Activated CD4-positive, alpha-beta T cell treated with anti-CD3 and anti-CD28 coated beads, Interleukin-2, amount 10 ng/mL, durations not matched to agents 24 days and 14 days (primary cell): ENCODE measurements at regions not wholly inside any gene's neighbourhood (a gene's known extent, or its start where the extent isn't known, plus 50 kb on each side); places are given as distances from the start of the nearest gene placed in this dataset.

Experiments used
- DNase-seq: peaks from one replicate; pipeline ENCODE4 v3.0.0; 2022
- H3K27ac Mint-ChIP-seq: one replicate; pipeline ENCODE4 v1.8.0; 2022; ENCODE audit warnings: mild to moderate bottlenecking, mixed read lengths
- H3K27me3 Mint-ChIP-seq: one replicate; pipeline ENCODE4 v1.8.0; 2022; ENCODE audit warnings: mixed read lengths
- H3K36me3 Mint-ChIP-seq: one replicate; pipeline ENCODE4 v1.8.0; 2022; ENCODE audit warnings: low read depth, mild to moderate bottlenecking, mixed read lengths
- H3K4me1 Mint-ChIP-seq: one replicate; pipeline ENCODE4 v1.8.0; 2021; ENCODE audit warnings: mixed read lengths
- H3K4me3 Mint-ChIP-seq: one replicate; pipeline ENCODE4 v1.8.0; 2022; ENCODE audit warnings: mild to moderate bottlenecking, moderate library complexity, mixed read lengths
- H3K9me3 Mint-ChIP-seq: one replicate; pipeline ENCODE4 v1.8.0; 2021; ENCODE audit warnings: mixed read lengths
- intact Hi-C: fragments of 100-400 bp; cut with micrococcal nuclease; formaldehyde crosslinking; loops from one replicate; pipeline ENCODE4 v1.15.1; 2023

DNA sequence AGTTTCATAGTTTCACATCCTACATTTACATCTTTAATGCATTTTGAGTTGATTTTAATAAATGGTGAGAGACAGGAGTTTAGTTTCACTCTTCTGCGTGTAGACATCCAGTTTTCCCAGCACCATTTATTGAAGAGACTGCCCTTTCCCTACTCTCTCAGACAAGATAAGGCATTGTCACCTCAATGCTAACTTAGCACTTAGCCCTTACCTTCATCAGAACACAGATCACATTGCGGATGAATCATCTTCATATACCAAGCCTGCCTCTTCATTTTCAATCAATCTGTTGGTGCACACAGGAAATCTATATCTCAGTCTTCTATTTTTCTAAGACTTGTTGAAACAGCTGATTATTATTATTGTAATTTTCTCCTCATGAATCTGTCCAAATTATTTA lies 396.6 kb upstream of the NBEA start:
- no peaks in the 10 kb centered on the region for H3K4me1 Mint-ChIP-seq
- H3K9me3 Mint-ChIP-seq, result no peaks in the 10 kb centered on the region
- no peaks in the 10 kb centered on the region for H3K27me3 Mint-ChIP-seq
- DNase-seq, result no peak
- H3K27ac Mint-ChIP-seq, result no peak overlapping the region
- intact Hi-C loops, result no loop called here
- no peak overlapping the region for H3K4me3 Mint-ChIP-seq
- H3K36me3 Mint-ChIP-seq, result no peaks in the 10 kb centered on the region

DNA sequence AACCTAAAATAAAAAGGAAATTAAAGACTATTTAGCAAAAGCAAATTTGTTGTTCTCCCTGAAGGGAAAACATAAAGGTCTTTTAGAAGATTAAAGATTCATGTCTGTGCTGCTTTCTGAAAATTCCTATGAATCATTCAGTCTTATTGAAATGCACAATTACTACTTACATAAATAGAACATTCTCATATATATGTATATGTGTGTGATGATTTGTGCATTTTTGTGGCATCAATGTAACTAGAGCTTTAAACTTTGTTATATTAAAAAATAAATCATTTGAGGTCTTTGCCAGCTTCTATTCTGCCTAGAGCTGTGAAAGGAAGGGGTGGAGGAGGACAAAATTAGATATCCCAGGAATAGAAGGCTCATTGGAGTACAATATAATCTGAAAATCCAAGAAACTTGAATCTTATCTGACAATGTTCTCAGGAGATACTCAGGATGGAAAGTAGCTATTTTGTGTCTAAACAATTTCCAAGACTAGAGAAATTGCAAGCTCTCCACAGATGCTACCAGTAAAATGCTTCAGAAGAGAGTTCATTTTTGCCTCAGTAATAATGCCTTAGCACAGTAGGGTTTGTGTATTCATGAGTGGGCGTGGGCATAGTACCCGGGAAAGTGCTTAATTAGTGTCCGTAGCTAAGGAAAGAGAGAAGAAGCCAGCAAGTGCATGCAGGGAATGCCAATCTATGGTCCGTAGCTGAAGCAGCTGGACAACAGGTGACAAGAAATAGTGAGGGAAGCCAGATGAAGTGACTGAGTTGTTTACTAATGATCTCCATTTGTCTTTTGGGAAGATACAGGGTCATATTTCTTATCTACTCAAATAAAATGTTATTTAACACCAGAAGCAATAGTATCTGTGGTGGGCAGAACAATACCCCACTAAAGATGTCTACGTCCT lies 395.5 kb upstream of the NBEA start:
- no peaks in the 10 kb centered on the region for H3K4me1 Mint-ChIP-seq
- H3K4me3 Mint-ChIP-seq, result no peak overlapping the region
- no peaks in the 10 kb centered on the region for H3K36me3 Mint-ChIP-seq
- no peak for DNase-seq
- intact Hi-C loops, result no loop called here
- H3K9me3 Mint-ChIP-seq, result no peaks in the 10 kb centered on the region
- no peaks in the 10 kb centered on the region for H3K27me3 Mint-ChIP-seq
- H3K27ac Mint-ChIP-seq, result no peak overlapping the region

DNA sequence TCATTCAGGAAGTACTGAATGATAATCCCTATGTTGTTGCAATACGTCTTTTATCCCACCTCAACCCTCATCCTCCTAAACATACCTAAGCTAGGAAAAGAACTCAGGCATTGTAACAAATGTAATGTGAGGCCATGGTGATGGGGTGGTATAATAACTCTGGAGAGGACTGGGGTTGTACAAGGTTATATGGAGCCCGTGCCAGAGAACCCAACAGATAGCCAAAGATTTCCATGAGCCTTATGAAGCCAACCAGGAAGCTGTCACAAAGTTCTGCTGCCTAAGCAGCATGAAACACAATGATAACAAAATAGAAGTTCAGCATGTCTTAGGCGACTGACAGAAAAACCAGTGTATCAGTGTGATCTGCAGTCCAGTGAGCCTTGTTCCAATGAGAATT lies 394.1 kb upstream of the NBEA start:
- Mint-ChIP-seq H3K4me1 (no peaks in the 10 kb centered on the region), H3K4me3 (no peak overlapping the region), H3K36me3 (no peaks in the 10 kb centered on the region), H3K27ac (no peak overlapping the region), H3K9me3 (no peaks in the 10 kb centered on the region), H3K27me3 (no peaks in the 10 kb centered on the region)
- no peak for DNase-seq
- intact Hi-C loops, result no loop called here

- no peak for DNase-seq
- Mint-ChIP-seq H3K27ac (no peak overlapping the region), H3K4me3 (no peak overlapping the region), H3K36me3 (no peaks in the 10 kb centered on the region), H3K27me3 (no peaks in the 10 kb centered on the region), H3K9me3 (peaks cover 6% of the 10 kb centered on the region), H3K4me1 (no peaks in the 10 kb centered on the region)
- intact Hi-C loops, result no loop called here
These were observed 388.7 kb upstream of the NBEA start for GRCh38 chr13:34553376-34553775.

DNA sequence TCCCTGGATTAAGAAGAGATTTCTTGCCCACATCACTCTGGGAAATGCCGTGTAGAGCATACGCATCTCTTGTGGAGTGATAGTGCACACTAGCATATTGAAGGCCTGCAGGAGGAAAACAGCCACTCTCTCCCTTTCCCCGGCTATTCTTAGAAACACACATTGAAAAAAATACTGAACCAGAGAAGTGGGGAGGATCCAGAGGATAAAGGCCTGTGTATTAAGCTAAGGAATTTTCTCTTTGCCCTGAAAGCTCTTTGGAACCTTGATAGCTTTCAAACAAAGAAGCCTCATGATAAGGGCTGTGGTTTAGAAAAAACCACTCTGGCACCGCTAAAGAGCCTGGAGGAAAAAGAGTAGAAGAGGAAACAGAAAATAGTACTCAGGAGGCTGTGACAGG lies 386.1 kb upstream of the NBEA start:
- H3K4me3 Mint-ChIP-seq, result no peak overlapping the region
- intact Hi-C loops, result no loop called here
- H3K27me3 Mint-ChIP-seq, result no peaks in the 10 kb centered on the region
- peaks cover 6% of the 10 kb centered on the region for H3K9me3 Mint-ChIP-seq
- H3K4me1 Mint-ChIP-seq, result no peaks in the 10 kb centered on the region
- H3K27ac Mint-ChIP-seq, result no peak overlapping the region
- H3K36me3 Mint-ChIP-seq, result no peaks in the 10 kb centered on the region
- DNase-seq, result no peak

DNA sequence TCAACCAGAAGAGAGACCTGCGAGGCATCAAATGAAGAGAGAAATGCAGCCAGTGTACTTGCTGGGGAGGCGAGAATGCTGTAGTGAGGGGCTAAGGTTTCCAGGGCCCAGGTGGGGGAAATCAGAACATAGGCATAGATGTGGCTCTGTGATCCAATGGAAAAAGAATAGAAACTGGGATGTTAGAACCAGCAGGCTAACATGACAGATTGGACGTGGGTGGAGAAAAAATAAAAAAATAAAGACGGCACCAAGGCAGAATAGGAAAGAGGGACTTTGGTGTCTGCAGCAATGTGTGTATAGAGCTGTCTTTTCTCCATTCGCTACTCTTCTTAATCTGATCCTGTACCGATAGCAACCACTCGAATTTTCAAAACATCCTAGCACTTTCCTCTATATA lies 381.0 kb upstream of the NBEA start:
- H3K4me1 Mint-ChIP-seq, result no peaks in the 10 kb centered on the region
- no peaks in the 10 kb centered on the region for H3K9me3 Mint-ChIP-seq
- no peak overlapping the region for H3K4me3 Mint-ChIP-seq
- H3K27me3 Mint-ChIP-seq, result no peaks in the 10 kb centered on the region
- intact Hi-C loops, result no loop called here
- no peak overlapping the region for H3K27ac Mint-ChIP-seq
- no peaks in the 10 kb centered on the region for H3K36me3 Mint-ChIP-seq
- no peak for DNase-seq

GRCh38 chr13:34567597-34567996 lies 374.5 kb upstream of the NBEA start:
- no peaks in the 10 kb centered on the region for H3K36me3 Mint-ChIP-seq
- no peak for DNase-seq
- no peak overlapping the region for H3K27ac Mint-ChIP-seq
- no peaks in the 10 kb centered on the region for H3K4me1 Mint-ChIP-seq
- intact Hi-C loops, result no loop called here
- no peak overlapping the region for H3K4me3 Mint-ChIP-seq
- no peaks in the 10 kb centered on the region for H3K9me3 Mint-ChIP-seq
- H3K27me3 Mint-ChIP-seq, result no peaks in the 10 kb centered on the region

DNA sequence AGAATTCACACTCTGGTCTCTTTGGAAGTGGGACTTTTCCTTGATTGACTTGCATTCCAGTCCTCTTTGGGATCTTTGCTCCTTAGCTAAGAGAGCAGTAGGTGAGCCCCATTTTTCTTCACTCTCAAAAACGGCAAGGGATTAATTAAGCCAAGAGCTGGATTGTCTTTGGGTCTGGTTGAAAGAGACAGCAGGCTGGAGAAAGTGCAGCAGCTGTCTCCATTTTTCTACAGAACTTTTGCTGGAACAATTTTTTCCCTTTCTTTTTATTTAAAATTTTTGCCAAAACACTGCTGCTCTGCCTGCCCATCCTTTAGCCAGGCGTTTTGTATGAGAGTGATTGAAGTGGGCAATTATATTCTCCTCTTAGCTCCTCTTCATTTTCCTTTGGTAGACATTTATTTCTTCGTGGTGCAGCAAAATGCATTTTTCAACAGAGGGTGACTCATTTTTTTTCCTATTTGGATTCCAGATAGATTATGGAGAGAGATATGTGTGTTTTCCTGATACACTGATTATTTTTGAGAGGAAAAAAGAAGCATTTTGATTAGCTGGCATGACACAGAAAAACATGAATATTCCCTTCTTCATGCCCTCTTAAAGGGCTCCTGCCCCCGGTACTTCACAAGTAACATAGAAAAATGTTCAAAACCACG lies 371.2 kb upstream of the NBEA start:
- H3K4me3 Mint-ChIP-seq, result no peak overlapping the region
- no peaks in the 10 kb centered on the region for H3K27me3 Mint-ChIP-seq
- no peaks in the 10 kb centered on the region for H3K9me3 Mint-ChIP-seq
- no peaks in the 10 kb centered on the region for H3K36me3 Mint-ChIP-seq
- intact Hi-C loops, result no loop called here
- H3K27ac Mint-ChIP-seq, result no peak overlapping the region
- no peaks in the 10 kb centered on the region for H3K4me1 Mint-ChIP-seq
- DNase-seq, result no peak

DNA sequence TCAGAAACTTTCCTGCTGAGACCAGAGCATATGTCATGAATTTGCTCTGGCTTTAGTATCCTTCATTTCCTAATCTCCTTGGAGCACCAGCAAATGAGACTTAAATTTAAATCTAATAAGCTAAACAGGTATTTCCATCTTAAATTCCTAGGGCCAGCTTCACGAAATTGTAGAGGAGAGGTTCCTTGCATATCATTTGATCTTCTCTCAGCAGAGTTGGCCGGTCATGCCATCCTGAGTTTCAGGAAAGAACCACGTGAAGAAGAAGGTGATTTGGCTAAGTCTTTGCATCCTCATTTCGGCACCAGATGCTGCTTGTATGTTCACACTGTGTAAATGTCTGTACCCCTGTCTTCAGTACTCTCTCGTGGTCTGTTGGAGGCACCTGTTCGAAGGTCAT lies 370.4 kb upstream of the NBEA start:
- no peaks in the 10 kb centered on the region for H3K4me1 Mint-ChIP-seq
- H3K9me3 Mint-ChIP-seq, result no peaks in the 10 kb centered on the region
- no peaks in the 10 kb centered on the region for H3K36me3 Mint-ChIP-seq
- no peak overlapping the region for H3K27ac Mint-ChIP-seq
- no peaks in the 10 kb centered on the region for H3K27me3 Mint-ChIP-seq
- DNase-seq, result no peak
- intact Hi-C loops, result no loop called here
- H3K4me3 Mint-ChIP-seq, result no peak overlapping the region

- no peak for DNase-seq
- Mint-ChIP-seq H3K27ac (no peak overlapping the region), H3K27me3 (no peaks in the 10 kb centered on the region), H3K9me3 (no peaks in the 10 kb centered on the region), H3K4me1 (no peaks in the 10 kb centered on the region), H3K36me3 (no peaks in the 10 kb centered on the region), H3K4me3 (no peak overlapping the region)
- intact Hi-C loops, result no loop called here
These were observed 365.0 kb upstream of the NBEA start for GRCh38 chr13:34577051-34577450.

- no peak for DNase-seq
These were observed 363.6 kb upstream of the NBEA start for GRCh38 chr13:34578471-34578870.

GRCh38 chr13:34578917-34579316 lies 363.2 kb upstream of the NBEA start:
- no peaks in the 10 kb centered on the region for H3K36me3 Mint-ChIP-seq
- no peak overlapping the region for H3K27ac Mint-ChIP-seq
- H3K4me1 Mint-ChIP-seq, result no peaks in the 10 kb centered on the region
- H3K4me3 Mint-ChIP-seq, result no peak overlapping the region
- no peak for DNase-seq
- no peaks in the 10 kb centered on the region for H3K9me3 Mint-ChIP-seq
- intact Hi-C loops, result no loop called here
- H3K27me3 Mint-ChIP-seq, result no peaks in the 10 kb centered on the region

More at GRCh38 chr13:34578471-34578870, 363.6 kb upstream of the NBEA start:
- Mint-ChIP-seq H3K36me3 (no peaks in the 10 kb centered on the region), H3K27ac (no peak overlapping the region), H3K27me3 (no peaks in the 10 kb centered on the region), H3K4me3 (no peak overlapping the region), H3K4me1 (no peaks in the 10 kb centered on the region), H3K9me3 (no peaks in the 10 kb centered on the region)
- intact Hi-C loops, result no loop called here

- intact Hi-C loops, result no loop called here
- no peak overlapping the region for H3K27ac Mint-ChIP-seq
- no peaks in the 10 kb centered on the region for H3K27me3 Mint-ChIP-seq
- H3K4me1 Mint-ChIP-seq, result no peaks in the 10 kb centered on the region
- peaks cover 10% of the 10 kb centered on the region for H3K9me3 Mint-ChIP-seq
- no peak overlapping the region for H3K4me3 Mint-ChIP-seq
- DNase-seq, result no peak
- no peaks in the 10 kb centered on the region for H3K36me3 Mint-ChIP-seq
These were observed 358.9 kb upstream of the NBEA start for GRCh38 chr13:34583181-34583580.

GRCh38 chr13:34587576-34587975 lies 354.5 kb upstream of the NBEA start:
- Mint-ChIP-seq H3K4me3 (no peak overlapping the region), H3K4me1 (no peaks in the 10 kb centered on the region), H3K9me3 (peaks cover 10% of the 10 kb centered on the region), H3K27me3 (no peaks in the 10 kb centered on the region), H3K36me3 (no peaks in the 10 kb centered on the region), H3K27ac (no peak overlapping the region)
- no peak for DNase-seq
- intact Hi-C loops, result no loop called here
